PFSK-1 (cell line): ENCODE measurements at regions not wholly inside any gene's neighbourhood (a gene's known extent, or its start where the extent isn't known, plus 50 kb on each side); places are given as distances from the start of the nearest gene placed in this dataset.

Experiments used
- FOXP2 ChIP-seq: optimal IDR thresholded peaks from 2 replicates; pipeline ENCODE3; 2011; ENCODE audit warnings: borderline replicate concordance, control low read depth, inconsistent platforms; ENCODE audit not compliant: insufficient read depth; ENCODE audit errors: extremely low read length, extremely low read depth
- SIN3A ChIP-seq: IDR thresholded peaks from 2 replicates; pipeline ENCODE4 v1.6.1; 2012; ENCODE audit warnings: mild to moderate bottlenecking, low read length, moderate library complexity, borderline replicate concordance; ENCODE audit not compliant: insufficient read depth
- TAF1 ChIP-seq: IDR thresholded peaks from 2 replicates; pipeline ENCODE4 v1.6.1; 2012; ENCODE audit warnings: low read length, control low read depth, borderline replicate concordance; ENCODE audit not compliant: insufficient read depth
- TF ChIP-seq, protein P1 (sequence below), 2 experiments: IDR thresholded peaks; 2 replicates each; pipeline versions ENCODE4 v1.6.1 to v1.8.0; 2011 to 2012; ENCODE audit warnings: low read depth in 2 of 2, low read length in 2 of 2, control low read depth in 1 of 2, inconsistent platforms in 1 of 2, mild to moderate bottlenecking in 1 of 2, moderate library complexity in 1 of 2; ENCODE audit not compliant: insufficient read depth in 1 of 2

- no peak for TF ChIP-seq FOXP2
- no peak for TF ChIP-seq TAF1
- TF ChIP-seq, protein P1, sequence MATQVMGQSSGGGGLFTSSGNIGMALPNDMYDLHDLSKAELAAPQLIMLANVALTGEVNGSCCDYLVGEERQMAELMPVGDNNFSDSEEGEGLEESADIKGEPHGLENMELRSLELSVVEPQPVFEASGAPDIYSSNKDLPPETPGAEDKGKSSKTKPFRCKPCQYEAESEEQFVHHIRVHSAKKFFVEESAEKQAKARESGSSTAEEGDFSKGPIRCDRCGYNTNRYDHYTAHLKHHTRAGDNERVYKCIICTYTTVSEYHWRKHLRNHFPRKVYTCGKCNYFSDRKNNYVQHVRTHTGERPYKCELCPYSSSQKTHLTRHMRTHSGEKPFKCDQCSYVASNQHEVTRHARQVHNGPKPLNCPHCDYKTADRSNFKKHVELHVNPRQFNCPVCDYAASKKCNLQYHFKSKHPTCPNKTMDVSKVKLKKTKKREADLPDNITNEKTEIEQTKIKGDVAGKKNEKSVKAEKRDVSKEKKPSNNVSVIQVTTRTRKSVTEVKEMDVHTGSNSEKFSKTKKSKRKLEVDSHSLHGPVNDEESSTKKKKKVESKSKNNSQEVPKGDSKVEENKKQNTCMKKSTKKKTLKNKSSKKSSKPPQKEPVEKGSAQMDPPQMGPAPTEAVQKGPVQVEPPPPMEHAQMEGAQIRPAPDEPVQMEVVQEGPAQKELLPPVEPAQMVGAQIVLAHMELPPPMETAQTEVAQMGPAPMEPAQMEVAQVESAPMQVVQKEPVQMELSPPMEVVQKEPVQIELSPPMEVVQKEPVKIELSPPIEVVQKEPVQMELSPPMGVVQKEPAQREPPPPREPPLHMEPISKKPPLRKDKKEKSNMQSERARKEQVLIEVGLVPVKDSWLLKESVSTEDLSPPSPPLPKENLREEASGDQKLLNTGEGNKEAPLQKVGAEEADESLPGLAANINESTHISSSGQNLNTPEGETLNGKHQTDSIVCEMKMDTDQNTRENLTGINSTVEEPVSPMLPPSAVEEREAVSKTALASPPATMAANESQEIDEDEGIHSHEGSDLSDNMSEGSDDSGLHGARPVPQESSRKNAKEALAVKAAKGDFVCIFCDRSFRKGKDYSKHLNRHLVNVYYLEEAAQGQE (IDR thresholded peaks at IDR 0.05; ENCODE audit: insufficient read depth in 1 of 2, low read depth in 2 of 2, low read length in 2 of 2) = no peak
- TF ChIP-seq SIN3A = no peak
Observed at GRCh38 chr20:16129411-16129810, 443.8 kb downstream of the KIF16B start.
